Mesenchymal stem cell (in vitro differentiated cells and primary cell): ENCODE measurements at regions not wholly inside any gene's neighbourhood (a gene's known extent, or its start where the extent isn't known, plus 50 kb on each side); places are given as distances from the start of the nearest gene placed in this dataset.
"Not testable (repeated sequence)": the region's sequence is repeated elsewhere in the genome, so short reads cannot be mapped to it uniquely, and the experiment has no call there.

Experiments used
- DNase-seq: peaks from one replicate; pipeline ENCODE4 v3.0.0-alpha.2; 2013
- H2AFZ ChIP-seq: one replicate; pipeline ENCODE4 v1.6.1; 2013; ENCODE audit warnings: low read depth, mild to moderate bottlenecking, control low read depth, inconsistent platforms, low read length, moderate library complexity
- H2AK5ac ChIP-seq: 2 replicates; pipeline ENCODE4 v1.6.1; 2013; ENCODE audit warnings: low read length, moderate library complexity, mild to moderate bottlenecking, inconsistent platforms; ENCODE audit not compliant: severe bottlenecking
- H2BK120ac ChIP-seq: one replicate; pipeline ENCODE4 v1.6.1; 2013; ENCODE audit warnings: low read depth, mild to moderate bottlenecking, inconsistent platforms, low read length, moderate library complexity
- H2BK12ac ChIP-seq, 2 experiments: one replicate each; pipeline ENCODE4 v1.6.1; 2013; ENCODE audit warnings: inconsistent platforms in 2 of 2, low read length in 2 of 2, mild to moderate bottlenecking in 2 of 2, moderate library complexity in 2 of 2, control low read depth in 1 of 2
- H2BK15ac ChIP-seq: one replicate; pipeline ENCODE4 v1.6.1; 2013; ENCODE audit warnings: mild to moderate bottlenecking, low read depth, inconsistent platforms; ENCODE audit not compliant: poor library complexity, severe bottlenecking
- H2BK5ac ChIP-seq: 2 replicates; pipeline ENCODE4 v1.6.1; 2013; ENCODE audit warnings: low read depth, mild to moderate bottlenecking, low read length, control low read depth, inconsistent platforms; ENCODE audit not compliant: poor library complexity, severe bottlenecking
- H3K14ac ChIP-seq, 2 experiments: one replicate each; pipeline ENCODE4 v1.6.1; 2013; ENCODE audit warnings: inconsistent platforms in 2 of 2, low read length in 2 of 2, control low read depth in 1 of 2, mild to moderate bottlenecking in 1 of 2, moderate library complexity in 1 of 2
- H3K18ac ChIP-seq, 2 experiments: one replicate each; pipeline ENCODE4 v1.6.1; 2013; ENCODE audit warnings: inconsistent platforms in 2 of 2, low read length in 2 of 2, control low read depth in 1 of 2, low read depth in 1 of 2, mild to moderate bottlenecking in 1 of 2
- H3K23ac ChIP-seq, 2 experiments: one replicate each; pipeline ENCODE4 v1.6.1; 2013; ENCODE audit warnings: inconsistent platforms in 2 of 2, low read length in 2 of 2, mild to moderate bottlenecking in 2 of 2, moderate library complexity in 2 of 2, control low read depth in 1 of 2
- H3K27ac ChIP-seq: 2 replicates; pipeline ENCODE4 v1.5.1; 2013; ENCODE audit warnings: mild to moderate bottlenecking, moderate library complexity, low read length, control low read depth, inconsistent platforms; ENCODE audit not compliant: poor library complexity, severe bottlenecking
- H3K27me3 ChIP-seq, 2 experiments: 2 replicates each; pipeline versions ENCODE4 v1.6.1 to v1.7.0; 2013; ENCODE audit warnings: low read length in 2 of 2, mild to moderate bottlenecking in 2 of 2, moderate library complexity in 2 of 2, control low read depth in 1 of 2, inconsistent platforms in 1 of 2; ENCODE audit not compliant: control insufficient read depth in 1 of 2, insufficient read depth in 1 of 2
- H3K36me3 ChIP-seq, 2 experiments: 2 replicates each; pipeline versions ENCODE4 v1.6.1 to v1.7.0; 2013; ENCODE audit warnings: low read length in 2 of 2, control low read depth in 1 of 2, inconsistent platforms in 1 of 2, low read depth in 1 of 2, mild to moderate bottlenecking in 1 of 2; ENCODE audit not compliant: insufficient read depth in 2 of 2, control insufficient read depth in 1 of 2
- H3K4ac ChIP-seq, 2 experiments: one replicate each; pipeline ENCODE4 v1.6.1; 2013; ENCODE audit warnings: inconsistent platforms in 2 of 2, low read length in 2 of 2, mild to moderate bottlenecking in 2 of 2, moderate library complexity in 2 of 2, control low read depth in 1 of 2, low read depth in 1 of 2
- H3K4me1 ChIP-seq: 2 replicates; pipeline ENCODE4 v1.6.1; 2013; ENCODE audit warnings: low read depth, low read length, control low read depth; ENCODE audit not compliant: control insufficient read depth, insufficient read depth
- H3K4me2 ChIP-seq: 2 replicates; pipeline ENCODE4 v1.6.1; 2013; ENCODE audit warnings: low read length, mild to moderate bottlenecking, inconsistent platforms; ENCODE audit not compliant: poor library complexity, severe bottlenecking
- H3K4me3 ChIP-seq, 2 experiments: 2 replicates each; pipeline versions ENCODE4 v1.5.1 to v1.7.0; 2013; ENCODE audit warnings: low read length in 2 of 2, mild to moderate bottlenecking in 2 of 2, control low read depth in 1 of 2, low read depth in 1 of 2; ENCODE audit not compliant: insufficient read depth in 1 of 2
- H3K79me1 ChIP-seq: replicated peaks from 2 replicates; pipeline ENCODE4 v1.6.1; 2013; ENCODE audit warnings: mild to moderate bottlenecking, control low read depth, low read length, inconsistent platforms; ENCODE audit not compliant: poor library complexity, severe bottlenecking
- H3K9ac ChIP-seq: 2 replicates; pipeline ENCODE4 v1.7.0; 2013; ENCODE audit warnings: mild to moderate bottlenecking, low read length, moderate library complexity
- H3K9me3 ChIP-seq: 2 replicates; pipeline ENCODE4 v1.7.0; 2013; ENCODE audit warnings: mild to moderate bottlenecking, low read length; ENCODE audit not compliant: control insufficient read depth
- H4K8ac ChIP-seq: one replicate; pipeline ENCODE4 v1.6.1; 2013; ENCODE audit warnings: inconsistent platforms, mild to moderate bottlenecking, low read length, moderate library complexity
- H4K91ac ChIP-seq: one replicate; pipeline ENCODE4 v1.6.1; 2013; ENCODE audit warnings: mild to moderate bottlenecking, low read length, inconsistent platforms
- WGBS: methylation state at CpG from one replicate; pipeline ENCODE4 v1.1.7; 2013; ENCODE audit warnings: mixed read lengths; 5-methylcytosine and 5-hydroxymethylcytosine counted together

- H3K27me3 ChIP-seq, result no peaks in the 10 kb centered on the region
- no peak overlapping the region for H3K4me3 ChIP-seq
- H2BK12ac ChIP-seq, result no peak overlapping the region
- H3K27ac ChIP-seq, result no peak overlapping the region
- H3K9ac ChIP-seq, result no peak overlapping the region
- H2BK15ac ChIP-seq, result no peak overlapping the region
- H3K36me3 ChIP-seq, result no peaks in the 10 kb centered on the region
- no peak overlapping the region for H2AK5ac ChIP-seq
- no peak overlapping the region for H3K4me2 ChIP-seq
- H2BK120ac ChIP-seq, result no peak overlapping the region
- no peak overlapping the region for H2AFZ ChIP-seq
- DNase-seq, result no peak
- no peaks in the 10 kb centered on the region for H3K9me3 ChIP-seq
- H2BK5ac ChIP-seq, result no peak overlapping the region
- no CpG with 5 or more reads among the region's 1 CpG for WGBS
- no peak overlapping the region for H4K91ac ChIP-seq
- H3K4me1 ChIP-seq, result no peaks in the 10 kb centered on the region
- H3K14ac ChIP-seq, result no peak overlapping the region
- no peak overlapping the region for H3K23ac ChIP-seq
- H3K18ac ChIP-seq, result no peak overlapping the region
- H4K8ac ChIP-seq, result no peak overlapping the region
- H3K4ac ChIP-seq, result no peak overlapping the region
- H3K79me1 ChIP-seq, result no peaks in the 10 kb centered on the region
These were observed 411.3 kb downstream of the KIF20B start for GRCh38 chr10:90112681-90113080.

- H3K36me3 ChIP-seq, H3K4ac ChIP-seq, H3K27ac ChIP-seq, H3K27me3 ChIP-seq, H3K79me1 ChIP-seq, H3K23ac ChIP-seq, H2BK120ac ChIP-seq, H3K4me3 ChIP-seq, H2AK5ac ChIP-seq, H2AFZ ChIP-seq, H4K8ac ChIP-seq, H3K4me2 ChIP-seq, H3K9ac ChIP-seq, H2BK5ac ChIP-seq, DNase-seq, H2BK12ac ChIP-seq, H3K4me1 ChIP-seq, H3K18ac ChIP-seq, H3K9me3 ChIP-seq, H3K14ac ChIP-seq, H2BK15ac ChIP-seq, H4K91ac ChIP-seq: not testable (repeated sequence)
- WGBS, result 89% methylated on average over 6 of the region's 6 CpGs
These were observed 417.2 kb downstream of the KIF20B start for GRCh38 chr10:90118567-90118966.

GRCh38 chr10:90119631-90120280 is 418.4 kb downstream of the KIF20B start:
- H3K36me3 ChIP-seq, H2AK5ac ChIP-seq, H3K79me1 ChIP-seq, H3K14ac ChIP-seq, H3K27ac ChIP-seq, H4K8ac ChIP-seq, H3K27me3 ChIP-seq, H3K9me3 ChIP-seq, H3K4me1 ChIP-seq, H3K4me3 ChIP-seq, H3K23ac ChIP-seq, H2BK5ac ChIP-seq, H3K9ac ChIP-seq, H2BK120ac ChIP-seq, H2BK12ac ChIP-seq, DNase-seq, H3K18ac ChIP-seq, H3K4ac ChIP-seq, H2BK15ac ChIP-seq, H3K4me2 ChIP-seq: not testable (repeated sequence)
- 92% methylated on average over 21 of the region's 21 CpGs for WGBS
- Histone ChIP-seq H4K91ac (peak overlapping the region; percentile 27), H2AFZ (peak overlapping the region; percentile 42)

- no peak overlapping the region for H4K91ac ChIP-seq
- no peaks in the 10 kb centered on the region for H3K4me1 ChIP-seq
- no peak overlapping the region for H3K23ac ChIP-seq
- no peak overlapping the region for H2BK120ac ChIP-seq
- H3K27ac ChIP-seq, result no peak overlapping the region
- H3K14ac ChIP-seq, result no peak overlapping the region
- no peaks in the 10 kb centered on the region for H3K36me3 ChIP-seq
- no peak overlapping the region for H3K4me3 ChIP-seq
- 86% methylated on average over 5 of the region's 7 CpGs for WGBS
- no peak overlapping the region for H2BK12ac ChIP-seq
- no peak overlapping the region for H3K9ac ChIP-seq
- DNase-seq, result no peak
- no peak overlapping the region for H2BK15ac ChIP-seq
- H2AK5ac ChIP-seq, result no peak overlapping the region
- H3K27me3 ChIP-seq, result no peaks in the 10 kb centered on the region
- no peak overlapping the region for H2BK5ac ChIP-seq
- no peak overlapping the region for H3K4ac ChIP-seq
- H3K79me1 ChIP-seq, result no peaks in the 10 kb centered on the region
- H3K18ac ChIP-seq, result no peak overlapping the region
- H3K9me3 ChIP-seq, result peaks cover 12% of the 10 kb centered on the region
- H3K4me2 ChIP-seq, result no peak overlapping the region
- no peak overlapping the region for H2AFZ ChIP-seq
- no peak overlapping the region for H4K8ac ChIP-seq
These were observed 424.3 kb downstream of the KIF20B start for GRCh38 chr10:90125456-90126255.
